ENCODE measurements at regions not wholly inside any gene's neighbourhood (a gene's known extent, or its start where the extent isn't known, plus 50 kb on each side); places are given as distances from the start of the nearest gene placed in this dataset.
"Not testable (repeated sequence)": the region's sequence is repeated elsewhere in the genome, so short reads cannot be mapped to it uniquely, and the experiment has no call there.

DNA sequence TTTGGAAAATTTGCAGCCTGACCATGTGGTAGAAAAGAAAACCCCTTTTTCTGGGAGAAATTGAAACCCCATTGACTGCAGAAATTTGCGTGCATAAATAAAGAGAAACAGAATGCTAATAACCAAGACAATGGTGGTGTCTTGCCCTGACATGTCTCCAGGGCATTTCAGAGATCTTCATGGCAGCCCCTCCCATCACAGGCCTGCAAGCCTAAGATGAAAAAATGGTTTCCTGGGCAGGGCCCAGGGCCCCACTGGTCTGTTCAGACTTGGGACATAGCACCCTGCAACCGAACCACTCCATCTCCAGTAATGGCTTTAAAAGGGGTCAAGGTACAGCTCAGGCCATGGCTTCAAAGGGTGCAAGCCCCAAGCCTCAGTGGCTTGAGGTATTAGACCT, 71.6 kb upstream of the SGIP1 start:
- DNase-seq: no peak

DNA sequence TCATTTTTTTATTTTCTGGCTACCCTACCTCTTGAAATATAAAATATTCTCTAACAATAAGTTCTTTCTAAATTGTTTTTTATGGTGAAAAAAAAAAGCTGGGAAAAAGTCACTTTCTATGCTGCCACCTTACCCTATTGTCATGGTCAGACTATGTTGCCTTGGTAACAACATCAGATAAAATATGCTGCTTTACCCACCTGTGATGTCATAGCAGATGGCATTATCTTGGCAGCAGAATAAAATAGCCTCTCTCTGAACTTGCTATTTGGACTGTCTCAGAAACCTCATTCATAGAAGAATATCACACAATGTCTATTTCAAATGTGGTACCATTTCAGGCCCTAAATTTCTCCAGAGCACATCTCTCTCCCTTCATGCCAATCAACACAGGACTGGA, 69.6 kb upstream of the SGIP1 start:
- DNase-seq: no peak

DNA sequence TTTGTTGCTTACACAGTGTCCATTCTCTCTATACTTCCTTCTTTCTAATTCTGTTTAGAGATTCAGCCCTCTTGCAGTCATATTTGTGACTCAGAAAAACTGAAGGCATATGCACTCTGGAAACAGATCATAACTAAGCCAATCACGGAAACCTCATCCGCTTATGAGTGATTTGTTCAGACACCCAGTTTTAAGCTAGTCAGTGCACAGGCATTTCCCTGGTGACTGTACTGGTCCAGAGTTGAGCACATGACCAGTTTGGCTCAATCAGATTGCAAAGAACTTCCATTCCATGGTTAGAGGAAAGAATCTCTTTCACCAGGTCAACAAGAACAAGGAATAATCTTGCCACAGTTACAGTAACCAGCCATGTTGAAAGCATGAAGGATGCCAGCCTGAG, 69.2 kb upstream of the SGIP1 start:
- no peak for DNase-seq

DNA sequence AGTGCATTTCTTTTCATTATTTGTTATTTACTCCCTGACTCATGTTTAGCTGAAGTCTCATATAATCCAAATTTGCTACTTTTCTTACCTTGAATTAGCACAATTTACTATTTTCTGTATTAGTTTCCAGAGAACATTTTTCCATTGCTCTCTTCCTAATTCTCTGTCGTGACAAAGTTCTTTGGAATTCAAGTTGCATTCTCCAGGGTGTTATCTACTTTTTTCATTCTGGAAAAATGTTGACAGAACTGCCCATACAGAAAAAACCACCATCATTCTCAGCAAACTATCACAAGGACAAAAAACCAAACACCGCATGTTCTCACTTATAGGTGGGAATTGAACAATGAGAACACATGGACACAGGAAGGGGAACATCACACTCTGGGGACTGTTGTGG, 67.3 kb upstream of the SGIP1 start:
- DNase-seq: not testable (repeated sequence)

DNA sequence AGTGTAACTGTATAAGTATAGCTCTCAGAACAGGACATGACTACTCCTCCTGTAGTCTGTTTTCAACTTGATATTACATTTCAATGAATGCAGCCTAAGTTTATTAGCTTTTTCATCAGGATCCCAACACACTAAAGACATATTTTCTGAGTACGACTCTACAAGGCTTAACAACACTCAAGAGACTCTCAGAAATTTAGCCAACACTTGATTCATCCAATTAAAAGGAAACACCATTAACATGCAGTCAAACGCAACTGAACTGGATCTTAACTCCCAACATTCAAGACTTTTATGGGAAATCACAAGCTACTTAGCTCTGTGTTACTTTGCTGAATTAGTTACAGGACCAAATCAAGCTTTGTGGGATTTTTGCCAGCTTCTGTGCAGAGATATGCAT, 65.2 kb upstream of the SGIP1 start:
- no peak for DNase-seq

DNA sequence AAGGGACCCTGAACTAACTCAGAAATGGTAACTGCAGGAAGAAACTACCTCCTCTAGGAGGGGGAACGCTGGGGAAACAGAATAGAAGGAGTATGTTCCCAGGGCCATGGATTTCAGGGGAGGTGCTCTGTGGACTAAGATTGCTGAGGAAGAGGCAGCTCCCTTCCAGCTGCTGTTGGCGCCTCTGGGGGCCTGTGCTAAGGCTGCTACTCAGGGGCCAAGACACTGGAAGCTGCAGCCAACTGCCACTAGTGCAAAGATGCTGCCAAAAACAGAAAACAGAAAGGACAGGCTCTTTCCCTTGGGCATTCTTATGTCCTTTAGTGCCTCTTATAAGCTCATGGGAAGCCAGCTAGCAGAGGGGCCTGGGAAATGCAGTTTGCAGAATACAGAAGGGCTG, 58.0 kb upstream of the SGIP1 start:
- no peak for DNase-seq

DNA sequence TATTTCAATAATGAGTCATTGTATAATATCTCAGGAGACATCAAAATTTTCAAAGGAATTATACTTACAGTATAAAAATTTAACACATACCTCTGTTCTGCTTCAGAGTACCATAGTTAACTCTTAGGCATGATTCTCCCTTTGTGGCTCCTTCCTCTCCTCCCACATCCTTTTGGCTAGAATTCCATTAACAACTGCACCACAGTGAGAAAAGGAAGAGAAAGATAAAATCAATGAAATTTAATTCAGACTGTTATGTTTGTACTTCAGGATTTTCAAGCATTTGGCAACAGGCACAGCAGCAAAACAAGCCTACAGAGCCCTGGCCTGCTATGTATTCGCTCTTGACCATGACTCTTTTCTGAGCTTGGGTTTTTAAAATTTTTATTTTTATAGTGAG, 57.2 kb upstream of the SGIP1 start:
- no peak for DNase-seq

DNA sequence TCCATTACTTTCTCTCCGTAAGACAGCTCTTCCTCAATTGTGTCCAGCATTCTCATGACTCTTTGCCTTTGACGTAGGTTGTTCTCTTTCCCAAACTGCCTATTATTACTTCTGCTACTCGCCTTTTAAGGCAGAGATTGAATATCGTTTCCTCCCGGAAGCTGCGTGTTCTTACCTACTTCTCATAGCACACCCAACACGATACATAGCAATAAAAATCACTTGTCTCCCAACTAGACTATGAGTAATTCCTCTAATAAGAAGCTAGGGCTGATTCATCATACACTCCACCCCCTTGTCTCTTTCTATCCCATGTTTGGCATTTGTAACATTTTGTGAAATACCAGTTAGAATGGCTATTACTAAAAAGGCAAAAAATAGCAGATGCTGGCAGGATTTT, 55.8 kb upstream of the SGIP1 start:
- DNase-seq: no peak

DNA sequence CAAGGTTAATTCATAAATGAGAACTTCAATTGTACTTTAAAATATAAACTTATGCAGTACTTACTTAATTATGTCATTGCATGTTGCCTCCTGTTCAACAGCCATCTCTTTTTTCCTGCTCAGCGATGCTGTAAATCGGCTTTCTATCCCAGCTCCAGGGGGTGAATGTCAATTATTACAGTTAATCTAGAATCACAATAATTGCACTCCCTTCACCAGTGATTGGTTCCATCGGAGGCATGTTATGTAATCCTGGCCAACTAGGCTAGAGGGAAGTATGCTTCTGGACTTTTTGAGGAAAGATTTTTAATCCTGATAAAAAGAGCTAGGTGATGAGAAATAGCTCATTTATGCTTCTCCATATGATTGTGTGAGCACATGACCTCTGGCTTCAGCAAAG, 53.8 kb upstream of the SGIP1 start:
- no peak for DNase-seq

DNA sequence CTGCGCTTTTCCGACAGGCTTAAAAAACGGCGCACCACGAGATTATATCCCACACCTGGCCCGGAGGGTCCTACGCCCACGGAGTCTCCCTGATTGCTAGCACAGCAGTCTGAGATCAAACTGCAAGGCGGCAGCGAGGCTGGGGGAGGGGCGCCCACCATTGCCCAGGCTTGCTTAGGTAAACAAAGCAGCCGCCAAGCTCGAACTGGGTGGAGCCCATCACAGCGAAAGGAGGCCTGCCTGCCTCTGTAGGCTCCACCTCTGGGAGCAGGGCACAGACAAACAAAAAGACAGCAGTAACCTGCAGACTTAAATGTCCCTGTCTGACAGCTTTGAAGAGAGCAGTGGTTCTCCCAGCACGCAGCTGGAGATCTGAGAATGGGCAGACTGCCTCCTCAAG, 52.7 kb upstream of the SGIP1 start:
- DNase-seq: not testable (repeated sequence)

All from 8988T (cell line).